Neuronal stem cell (in vitro differentiated cells): ENCODE measurements at regions not wholly inside any gene's neighbourhood (a gene's known extent, or its start where the extent isn't known, plus 50 kb on each side); places are given as distances from the start of the nearest gene placed in this dataset.
A peak's percentile ranks its signal among the peaks of the same experiment; 100 is the strongest.

ENCODE experiments used
- DNase-seq: peaks from one replicate; pipeline ENCODE4 v3.0.0-alpha.2; 2013; ENCODE audit warnings: low spot score
- H2AFZ ChIP-seq: one replicate; pipeline ENCODE4 v1.6.1; 2013; ENCODE audit warnings: mild to moderate bottlenecking, low read length, inconsistent platforms
- H2AK5ac ChIP-seq: 2 replicates; pipeline ENCODE4 v1.6.1; 2013; ENCODE audit warnings: low read depth, mild to moderate bottlenecking, inconsistent platforms, low read length, moderate library complexity, mixed read lengths
- H2BK120ac ChIP-seq: 2 replicates; pipeline ENCODE4 v1.6.1; 2013; ENCODE audit warnings: low read depth, mild to moderate bottlenecking, inconsistent platforms, low read length, moderate library complexity, mixed read lengths
- H2BK12ac ChIP-seq: one replicate; pipeline ENCODE4 v1.6.1; 2013; ENCODE audit warnings: low read length, inconsistent platforms
- H2BK15ac ChIP-seq: 2 replicates; pipeline ENCODE4 v1.6.1; 2013; ENCODE audit warnings: mild to moderate bottlenecking, low read length, inconsistent platforms, mixed read lengths
- H2BK5ac ChIP-seq: one replicate; pipeline ENCODE4 v1.6.1; 2013; ENCODE audit warnings: inconsistent platforms, mild to moderate bottlenecking, low read length, moderate library complexity
- H3K14ac ChIP-seq: one replicate; pipeline ENCODE4 v1.6.1; 2013; ENCODE audit warnings: low read length, inconsistent platforms
- H3K18ac ChIP-seq: 2 replicates; pipeline ENCODE4 v1.6.1; 2013; ENCODE audit warnings: low read length, inconsistent platforms
- H3K23ac ChIP-seq: 2 replicates; pipeline ENCODE4 v1.6.1; 2013; ENCODE audit warnings: low read depth, mild to moderate bottlenecking, mixed read lengths, low read length, inconsistent platforms; ENCODE audit not compliant: poor library complexity
- H3K27ac ChIP-seq: replicated peaks from 3 replicates; pipeline ENCODE4 v1.5.1; 2013; ENCODE audit warnings: low read length, inconsistent platforms
- H3K27me3 ChIP-seq, 3 experiments: 2 replicates each; pipeline ENCODE4 v1.6.1; 2013; ENCODE audit warnings: low read length in 3 of 3, mild to moderate bottlenecking in 2 of 3, inconsistent platforms in 1 of 3, low read depth in 1 of 3, mixed read lengths in 1 of 3, moderate library complexity in 1 of 3; ENCODE audit not compliant: control insufficient read depth in 3 of 3, insufficient read depth in 3 of 3
- H3K36me3 ChIP-seq, 2 donors: replicated peaks in 1 of 2; 2 replicates each; pipeline ENCODE4 v1.6.1; 2013; ENCODE audit warnings: low read length in 2 of 2; ENCODE audit not compliant: control insufficient read depth in 2 of 2, insufficient read depth in 2 of 2
- H3K4ac ChIP-seq: 2 replicates; pipeline ENCODE4 v1.6.1; 2013; ENCODE audit warnings: inconsistent platforms, mild to moderate bottlenecking, low read length, moderate library complexity
- H3K4me1 ChIP-seq, 2 donors: 1 replicate in 1 of 2; 2 replicates in 1 of 2; pipeline ENCODE4 v1.6.1; 2013; ENCODE audit warnings: low read length in 2 of 2, low read depth in 1 of 2; ENCODE audit not compliant: control insufficient read depth in 2 of 2, insufficient read depth in 1 of 2
- H3K4me2 ChIP-seq: one replicate; pipeline ENCODE4 v1.6.1; 2013; ENCODE audit warnings: mild to moderate bottlenecking, low read length, inconsistent platforms; ENCODE audit not compliant: insufficient read depth, poor library complexity, severe bottlenecking
- H3K4me3 ChIP-seq, 2 donors: 2 replicates each; pipeline ENCODE4 v1.5.1; 2013; ENCODE audit warnings: low read length in 2 of 2, mild to moderate bottlenecking in 2 of 2, inconsistent platforms in 1 of 2, moderate library complexity in 1 of 2
- H3K79me1 ChIP-seq: one replicate; pipeline ENCODE4 v1.6.1; 2013; ENCODE audit warnings: low read depth, mild to moderate bottlenecking, inconsistent platforms, low read length, moderate library complexity
- H3K9ac ChIP-seq: one replicate; pipeline ENCODE4 v1.6.1; 2013; ENCODE audit warnings: mild to moderate bottlenecking, low read depth, low read length, inconsistent platforms; ENCODE audit not compliant: poor library complexity
- H3K9me3 ChIP-seq, 2 donors: replicated peaks in 1 of 2; 2 replicates each; pipeline versions ENCODE3 to v1.6.1; 2013; ENCODE audit warnings: low read length in 2 of 2, mild to moderate bottlenecking in 2 of 2, inconsistent platforms in 1 of 2, low read depth in 1 of 2, mixed read lengths in 1 of 2, moderate library complexity in 1 of 2; ENCODE audit not compliant: control insufficient read depth in 2 of 2, insufficient read depth in 1 of 2
- H4K8ac ChIP-seq: one replicate; pipeline ENCODE4 v1.6.1; 2013; ENCODE audit warnings: low read depth, mild to moderate bottlenecking, inconsistent platforms, low read length, moderate library complexity
- H4K91ac ChIP-seq: one replicate; pipeline ENCODE4 v1.6.1; 2013; ENCODE audit warnings: low read length, low read depth, mild to moderate bottlenecking, inconsistent platforms; ENCODE audit not compliant: poor library complexity
- WGBS, 2 donors: extraction: QIAGEN DNeasy Blood & Tissue Kit; methylation state at CpG; one replicate each; pipeline ENCODE4 v1.1.7; 2013; ENCODE audit warnings: missing lambda C conversion rate in 2 of 2, mixed read lengths in 1 of 2; ENCODE audit not compliant: insufficient read length in 2 of 2, insufficient replicate concordance in 1 of 2; ENCODE audit errors: extremely low coverage in 2 of 2; 5-methylcytosine and 5-hydroxymethylcytosine counted together

GRCh38 chr2:11940121-11940743 is 193.8 kb downstream of the LPIN1 start:
- no CpG with 5 or more reads among the region's 3 CpGs for WGBS, 2 donors
- DNase-seq, result no peak
- H4K91ac ChIP-seq, result no peak overlapping the region
- H2BK5ac ChIP-seq, result no peak overlapping the region
- H2BK120ac ChIP-seq, result no peak overlapping the region
- no peak overlapping the region for H2BK15ac ChIP-seq
- H2AFZ ChIP-seq, result no peak overlapping the region
- H3K9ac ChIP-seq, result no peak overlapping the region
- H3K23ac ChIP-seq, result no peak overlapping the region
- no peak overlapping the region for H3K14ac ChIP-seq
- H4K8ac ChIP-seq, result no peak overlapping the region
- H3K27ac ChIP-seq, result no peak overlapping the region
- no peaks in the 10 kb centered on the region for H3K36me3 ChIP-seq
- H3K4ac ChIP-seq, result no peak overlapping the region
- no peaks in the 10 kb centered on the region for H3K79me1 ChIP-seq
- no peaks in the 10 kb centered on the region for H3K4me1 ChIP-seq
- no peak overlapping the region for H3K4me3 ChIP-seq
- no peak overlapping the region for H2BK12ac ChIP-seq
- H3K27me3 ChIP-seq, result no peaks in the 10 kb centered on the region
- no peak overlapping the region for H3K4me2 ChIP-seq
- H3K9me3 ChIP-seq, result no peaks in the 10 kb centered on the region
- H3K18ac ChIP-seq, result no peak overlapping the region
- H2AK5ac ChIP-seq, result no peak overlapping the region

- H3K14ac ChIP-seq, result no peak overlapping the region
- no peak for DNase-seq
- H2BK5ac ChIP-seq, result no peak overlapping the region
- no peak overlapping the region for H2AFZ ChIP-seq
- no peak overlapping the region for H2BK120ac ChIP-seq
- H3K36me3 ChIP-seq, result no peaks in the 10 kb centered on the region
- no peak overlapping the region for H3K4ac ChIP-seq
- H3K9ac ChIP-seq, result no peak overlapping the region
- no peaks in the 10 kb centered on the region for H3K79me1 ChIP-seq
- no peak overlapping the region for H3K4me3 ChIP-seq
- no peaks in the 10 kb centered on the region for H3K9me3 ChIP-seq
- H4K91ac ChIP-seq, result no peak overlapping the region
- WGBS, 2 donors, result no CpG with 5 or more reads among the region's 4 CpGs
- H3K27ac ChIP-seq, result no peak overlapping the region
- no peak overlapping the region for H3K23ac ChIP-seq
- no peaks in the 10 kb centered on the region for H3K4me1 ChIP-seq
- no peak overlapping the region for H2BK12ac ChIP-seq
- no peak overlapping the region for H4K8ac ChIP-seq
- H2AK5ac ChIP-seq, result no peak overlapping the region
- H2BK15ac ChIP-seq, result no peak overlapping the region
- H3K18ac ChIP-seq, result no peak overlapping the region
- no peak overlapping the region for H3K4me2 ChIP-seq
- H3K27me3 ChIP-seq, result no peaks in the 10 kb centered on the region
Measured at GRCh38 chr2:11940799-11941198, 194.4 kb downstream of the LPIN1 start.

- no peak overlapping the region for H2AK5ac ChIP-seq
- no peaks in the 10 kb centered on the region for H3K4me1 ChIP-seq
- no peak overlapping the region for H3K18ac ChIP-seq
- no peak overlapping the region for H3K4me3 ChIP-seq
- H3K23ac ChIP-seq, result no peak overlapping the region
- no peak overlapping the region for H4K8ac ChIP-seq
- H2AFZ ChIP-seq, result peak overlapping the region; percentile 6
- no peak overlapping the region for H3K4ac ChIP-seq
- H3K79me1 ChIP-seq, result no peaks in the 10 kb centered on the region
- no peak overlapping the region for H2BK5ac ChIP-seq
- H4K91ac ChIP-seq, result no peak overlapping the region
- no peak overlapping the region for H3K27ac ChIP-seq
- H3K9me3 ChIP-seq, result no peaks in the 10 kb centered on the region
- no CpG with 5 or more reads among the region's 17 CpGs for WGBS, 2 donors
- H3K36me3 ChIP-seq, result no peaks in the 10 kb centered on the region
- no peak overlapping the region for H3K14ac ChIP-seq
- no peak overlapping the region for H3K4me2 ChIP-seq
- no peak for DNase-seq
- H3K9ac ChIP-seq, result no peak overlapping the region
- no peak overlapping the region for H2BK12ac ChIP-seq
- H3K27me3 ChIP-seq, result no peaks in the 10 kb centered on the region
- H2BK120ac ChIP-seq, result no peak overlapping the region
- H2BK15ac ChIP-seq, result no peak overlapping the region
Measured at GRCh38 chr2:11941201-11942177, 195.1 kb downstream of the LPIN1 start.

- no peaks in the 10 kb centered on the region for H3K4me1 ChIP-seq
- H3K23ac ChIP-seq, result no peak overlapping the region
- H3K4me3 ChIP-seq, result no peak overlapping the region
- no peaks in the 10 kb centered on the region for H3K36me3 ChIP-seq
- no peak overlapping the region for H3K4ac ChIP-seq
- DNase-seq, result no peak
- no peak overlapping the region for H4K91ac ChIP-seq
- H3K14ac ChIP-seq, result no peak overlapping the region
- H4K8ac ChIP-seq, result no peak overlapping the region
- no CpG with 5 or more reads among the region's 5 CpGs for WGBS, 2 donors
- H3K79me1 ChIP-seq, result no peaks in the 10 kb centered on the region
- H2BK15ac ChIP-seq, result no peak overlapping the region
- H3K18ac ChIP-seq, result no peak overlapping the region
- H2BK12ac ChIP-seq, result no peak overlapping the region
- H3K9ac ChIP-seq, result no peak overlapping the region
- no peaks in the 10 kb centered on the region for H3K27me3 ChIP-seq
- H3K27ac ChIP-seq, result no peak overlapping the region
- H2BK5ac ChIP-seq, result no peak overlapping the region
- H2AK5ac ChIP-seq, result no peak overlapping the region
- H2AFZ ChIP-seq, result peak overlapping the region; percentile 21
- no peaks in the 10 kb centered on the region for H3K9me3 ChIP-seq
- no peak overlapping the region for H2BK120ac ChIP-seq
- no peak overlapping the region for H3K4me2 ChIP-seq
Measured at GRCh38 chr2:11942178-11942569, 195.7 kb downstream of the LPIN1 start.
